Mesothelial cell of epicardium (in vitro differentiated cells): ENCODE measurements at regions not wholly inside any gene's neighbourhood (a gene's known extent, or its start where the extent isn't known, plus 50 kb on each side); places are given as distances from the start of the nearest gene placed in this dataset.

Source experiments
- DNase-seq, 2 experiments: peaks; one replicate each; pipeline ENCODE4 v3.0.0; 2021; ENCODE audit warnings: low spot score in 2 of 2; ENCODE audit not compliant: unreplicated experiment in 2 of 2
- H3K27ac Mint-ChIP-seq: 2 replicates; pipeline ENCODE4 v1.8.0; 2021; ENCODE audit warnings: mixed read lengths
- H3K27me3 Mint-ChIP-seq: 2 replicates; pipeline ENCODE4 v1.8.0; 2021; ENCODE audit warnings: low read depth, mixed read lengths
- H3K36me3 Mint-ChIP-seq: 2 replicates; pipeline ENCODE4 v1.8.0; 2021; ENCODE audit warnings: mixed read lengths
- H3K4me1 Mint-ChIP-seq: 2 replicates; pipeline ENCODE4 v1.8.0; 2021; ENCODE audit warnings: mixed read lengths
- H3K4me3 Mint-ChIP-seq: 2 replicates; pipeline ENCODE4 v1.8.0; 2021; ENCODE audit warnings: mild to moderate bottlenecking, moderate library complexity, mixed read lengths
- H3K9me3 Mint-ChIP-seq: 2 replicates; pipeline ENCODE4 v1.8.0; 2021; ENCODE audit warnings: mixed read lengths
- CTCF ChIP-seq: fragments of 200-600 bp; sonication (generic); IDR thresholded peaks from one replicate; pipeline ENCODE4 v1.5.0; 2021; ENCODE audit warnings: antibody characterized with exemption; ENCODE audit not compliant: unreplicated experiment

- no peak for TF ChIP-seq CTCF
- Mint-ChIP-seq H3K27me3 (peaks cover 5% of the 10 kb centered on the region), H3K27ac (no peak overlapping the region), H3K36me3 (no peaks in the 10 kb centered on the region), H3K9me3 (peaks cover under 1% of the 10 kb centered on the region), H3K4me1 (peaks cover 4% of the 10 kb centered on the region), H3K4me3 (no peak overlapping the region)
- DNase-seq: no peak
Measured at GRCh38 chr10:10351451-10351850, 666.2 kb upstream of the CELF2 start.

GRCh38 chr10:10353326-10353868 is 664.3 kb upstream of the CELF2 start:
- H3K27me3 Mint-ChIP-seq: peaks cover 3% of the 10 kb centered on the region
- H3K4me1 Mint-ChIP-seq: peaks cover 4% of the 10 kb centered on the region
- peaks cover 14% of the 10 kb centered on the region for H3K9me3 Mint-ChIP-seq
- DNase-seq: no peak
- no peak for TF ChIP-seq CTCF
- H3K4me3 Mint-ChIP-seq: no peak overlapping the region
- no peaks in the 10 kb centered on the region for H3K36me3 Mint-ChIP-seq
- no peak overlapping the region for H3K27ac Mint-ChIP-seq

GRCh38 chr10:10359263-10359662 is 658.4 kb upstream of the CELF2 start:
- Mint-ChIP-seq H3K27me3 (peaks cover 3% of the 10 kb centered on the region), H3K27ac (no peak overlapping the region), H3K4me1 (no peaks in the 10 kb centered on the region)

GRCh38 chr10:10361301-10361885 is 656.3 kb upstream of the CELF2 start:
- Mint-ChIP-seq H3K27ac (no peak overlapping the region), H3K9me3 (peaks cover 22% of the 10 kb centered on the region), H3K36me3 (no peaks in the 10 kb centered on the region), H3K27me3 (peaks cover 1% of the 10 kb centered on the region), H3K4me1 (peaks cover 2% of the 10 kb centered on the region), H3K4me3 (no peak overlapping the region)
- TF ChIP-seq CTCF: no peak
- DNase-seq: no peak

More at GRCh38 chr10:10359263-10359662, 658.4 kb upstream of the CELF2 start:
- no peaks in the 10 kb centered on the region for H3K36me3 Mint-ChIP-seq
- H3K9me3 Mint-ChIP-seq: peaks cover 22% of the 10 kb centered on the region
- H3K4me3 Mint-ChIP-seq: no peak overlapping the region
- DNase-seq: no peak
- no peak for TF ChIP-seq CTCF

GRCh38 chr10:10362800-10363199 is 654.9 kb upstream of the CELF2 start:
- no peak for TF ChIP-seq CTCF
- Mint-ChIP-seq H3K27ac (no peak overlapping the region), H3K4me1 (peaks cover 3% of the 10 kb centered on the region), H3K36me3 (no peaks in the 10 kb centered on the region), H3K9me3 (peaks cover 10% of the 10 kb centered on the region), H3K27me3 (peaks cover 1% of the 10 kb centered on the region), H3K4me3 (no peak overlapping the region)
- DNase-seq: no peak
